OCI-LY3 (cell line): ENCODE measurements at regions not wholly inside any gene's neighbourhood (a gene's known extent, or its start where the extent isn't known, plus 50 kb on each side); places are given as distances from the start of the nearest gene placed in this dataset.

Experiments
- H2AFZ ChIP-seq: fragments of 200-600, 300-600 bp; shearing (Covaris generic); 2 replicates; pipeline ENCODE4 v1.6.0; 2014; ENCODE audit warnings: antibody characterized with exemption, low read depth, low read length
- H3K27ac ChIP-seq: fragments of 200-600, 300-600 bp; sonication (generic); 2 replicates; pipeline ENCODE4 v1.5.1; 2014; ENCODE audit warnings: mild to moderate bottlenecking, low read length, moderate library complexity, mixed read lengths
- H3K27me3 ChIP-seq: fragments of 200-600, 300-600 bp; sonication (generic); 2 replicates; pipeline ENCODE4 v1.6.1; 2014; ENCODE audit warnings: low read depth, low read length, mixed read lengths
- H3K36me3 ChIP-seq: fragments of 200-600, 300-600 bp; sonication (generic); replicated peaks from 2 replicates; pipeline ENCODE3; 2014; ENCODE audit warnings: low read depth, low read length, mixed read lengths
- H3K4me1 ChIP-seq: fragments of 300-600, 200-600 bp; sonication (generic); 2 replicates; pipeline ENCODE4 v1.6.1; 2014; ENCODE audit warnings: low read length, mixed read lengths
- H3K4me2 ChIP-seq: fragments of 200-600, 300-600 bp; sonication (generic); 2 replicates; pipeline ENCODE4 v1.6.1; 2014; ENCODE audit warnings: low read length, mixed read lengths
- H3K4me3 ChIP-seq: fragments of 300-600, 200-600 bp; sonication (generic); 2 replicates; pipeline ENCODE4 v1.5.1; 2014; ENCODE audit warnings: antibody characterized with exemption, mild to moderate bottlenecking, low read length, moderate library complexity
- H3K79me2 ChIP-seq: fragments of 300-600, 200-600 bp; shearing (Covaris generic); 2 replicates; pipeline ENCODE4 v1.6.1; 2014; ENCODE audit warnings: mild to moderate bottlenecking, low read length, mixed read lengths
- H3K9ac ChIP-seq: fragments of 300-600, 200-600 bp; shearing (Covaris generic); 2 replicates; pipeline ENCODE4 v1.6.0; 2014; ENCODE audit warnings: mild to moderate bottlenecking, low read length, moderate library complexity
- H3K9me3 ChIP-seq: fragments of 200-600, 300-600 bp; shearing (Covaris generic); 2 replicates; pipeline ENCODE4 v1.6.1; 2014; ENCODE audit warnings: low read length, mixed read lengths; ENCODE audit not compliant: insufficient read depth
- H4K20me1 ChIP-seq: fragments of 200-600, 300-600 bp; sonication (generic); 2 replicates; pipeline ENCODE4 v1.6.1; 2016; ENCODE audit warnings: low read length, mixed read lengths; ENCODE audit not compliant: insufficient read depth
- CTCF ChIP-seq: fragments of 200-600, 300-600 bp; sonication (generic); IDR thresholded peaks from 2 replicates; pipeline ENCODE4 v1.5.1; 2014; ENCODE audit warnings: antibody characterized with exemption, low read length, low read depth
- EZH2phosphoT487 ChIP-seq: fragments of 200-600 bp; shearing (Covaris generic); IDR thresholded peaks from 2 replicates; pipeline ENCODE4 v1.6.1; 2018; ENCODE audit warnings: antibody characterized with exemption, mixed run types, low read depth

DNA sequence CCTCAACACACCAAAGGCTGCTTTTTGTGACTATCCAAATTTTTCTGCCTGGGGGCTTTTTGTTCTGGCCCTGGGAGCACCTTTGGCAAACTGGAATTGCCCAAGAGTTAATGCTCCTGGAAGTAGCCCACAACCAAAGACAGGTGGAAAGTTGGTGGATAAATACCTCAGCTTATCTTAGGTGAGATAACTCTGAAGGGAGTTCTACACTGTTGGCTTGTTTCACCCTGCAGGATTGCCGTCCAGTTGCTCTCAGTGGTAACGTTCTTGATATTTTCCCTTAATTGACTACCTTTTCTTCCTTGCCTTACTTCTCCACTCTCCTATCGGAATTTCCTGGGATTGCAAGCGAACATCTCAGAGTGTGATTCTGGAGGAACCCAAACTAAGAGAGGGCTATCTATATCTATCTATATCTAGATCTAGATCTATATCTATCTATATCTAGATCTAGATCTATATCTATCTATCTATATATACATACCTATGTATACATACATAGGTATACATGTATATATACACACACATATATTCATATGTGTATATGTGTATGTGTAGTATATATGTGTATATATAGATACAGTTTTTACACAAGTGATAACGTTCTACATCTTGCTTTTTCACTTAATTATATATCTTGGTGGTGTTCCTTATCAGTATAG is 82.6 kb upstream of the DHX15 start:
- TF ChIP-seq CTCF (no peak), EZH2phosphoT487 (no peak)
- no peaks in the 10 kb centered on the region for H4K20me1 ChIP-seq

DNA sequence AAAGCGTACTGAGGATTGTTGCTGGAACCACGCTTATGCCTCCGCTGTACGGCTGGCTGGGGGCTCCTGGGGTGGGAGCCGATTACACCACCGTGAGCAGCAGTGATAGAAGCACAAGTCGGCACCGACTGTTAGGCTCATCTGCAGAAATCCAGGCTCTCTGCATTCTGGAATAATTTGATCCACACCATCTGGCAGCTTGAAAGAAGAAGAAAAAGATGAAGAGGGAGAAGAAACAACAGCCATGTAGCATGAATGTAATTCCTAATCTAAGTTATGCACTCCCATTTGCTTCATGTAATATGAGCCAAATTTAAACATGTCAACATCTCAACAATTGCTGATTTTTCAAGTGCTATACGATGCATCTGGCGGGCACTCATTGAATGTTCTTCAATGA is 84.6 kb upstream of the DHX15 start:
- Histone ChIP-seq H4K20me1 (no peaks in the 10 kb centered on the region), H3K4me2 (no peak overlapping the region), H3K27ac (no peak overlapping the region), H3K4me1 (no peaks in the 10 kb centered on the region), H3K4me3 (no peak overlapping the region), H3K27me3 (peaks cover 6% of the 10 kb centered on the region; the same call in 1 of the 2 replicates), H3K9ac (no peak overlapping the region), H2AFZ (no peak overlapping the region), H3K79me2 (no peaks in the 10 kb centered on the region), H3K36me3 (no peaks in the 10 kb centered on the region), H3K9me3 (no peaks in the 10 kb centered on the region)
- TF ChIP-seq CTCF (no peak), EZH2phosphoT487 (no peak)

More for the DNA sequence above, 82.6 kb upstream of the DHX15 start:
- H3K27me3 ChIP-seq: peaks cover 13% of the 10 kb centered on the region; the same call in 1 of the 2 replicates
- no peaks in the 10 kb centered on the region for H3K79me2 ChIP-seq
- H3K27ac ChIP-seq: no peak overlapping the region
- no peak overlapping the region for H3K4me2 ChIP-seq
- no peak overlapping the region for H2AFZ ChIP-seq
- no peak overlapping the region for H3K4me3 ChIP-seq
- no peaks in the 10 kb centered on the region for H3K4me1 ChIP-seq
- no peaks in the 10 kb centered on the region for H3K36me3 ChIP-seq
- H3K9me3 ChIP-seq: no peaks in the 10 kb centered on the region
- H3K9ac ChIP-seq: no peak overlapping the region

DNA sequence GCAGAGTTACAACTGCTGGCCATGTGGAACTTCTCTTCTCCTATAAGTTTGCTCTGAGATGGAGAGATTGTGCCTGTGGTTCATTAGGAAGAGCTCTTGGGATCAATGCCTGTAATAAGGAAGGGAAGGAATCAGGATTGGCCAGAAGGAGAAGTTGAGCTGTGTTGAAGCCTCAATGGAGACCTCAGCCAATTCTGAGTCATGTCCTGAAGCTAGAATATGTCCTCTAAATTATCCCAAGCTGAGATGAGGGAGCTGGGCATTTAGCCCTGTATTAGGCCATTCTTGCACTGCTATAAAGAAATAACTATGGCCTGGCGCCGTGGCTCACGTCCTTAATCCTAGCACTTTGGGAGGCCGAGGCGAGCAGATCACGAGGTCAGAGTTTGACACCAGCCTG is 85.4 kb upstream of the DHX15 start:
- H3K9me3 ChIP-seq: no peaks in the 10 kb centered on the region
- TF ChIP-seq EZH2phosphoT487 (no peak), CTCF (no peak)

GRCh38 chr4:24671849-24672248 is 87.5 kb upstream of the DHX15 start:
- no peak overlapping the region for H3K4me2 ChIP-seq
- H3K79me2 ChIP-seq: no peaks in the 10 kb centered on the region
- H3K9ac ChIP-seq: no peak overlapping the region
- H4K20me1 ChIP-seq: no peaks in the 10 kb centered on the region
- no peak overlapping the region for H3K4me3 ChIP-seq
- no peaks in the 10 kb centered on the region for H3K36me3 ChIP-seq
- TF ChIP-seq EZH2phosphoT487 (no peak), CTCF (no peak)
- H3K9me3 ChIP-seq: no peaks in the 10 kb centered on the region; the same call in 1 of the 2 replicates
- no peak overlapping the region for H3K27ac ChIP-seq
- H2AFZ ChIP-seq: no peak overlapping the region
- peaks cover 7% of the 10 kb centered on the region; the same call in 1 of the 2 replicates for H3K4me1 ChIP-seq
- H3K27me3 ChIP-seq: peaks cover 10% of the 10 kb centered on the region; the same call in 1 of the 2 replicates

More for the DNA sequence above, 85.4 kb upstream of the DHX15 start:
- H3K27me3 ChIP-seq: peaks cover 6% of the 10 kb centered on the region; the same call in 1 of the 2 replicates
- no peak overlapping the region for H3K4me3 ChIP-seq
- H3K79me2 ChIP-seq: no peaks in the 10 kb centered on the region
- H3K4me2 ChIP-seq: no peak overlapping the region
- peaks cover 7% of the 10 kb centered on the region; the same call in 1 of the 2 replicates for H3K4me1 ChIP-seq
- no peak overlapping the region for H2AFZ ChIP-seq
- H3K27ac ChIP-seq: no peak overlapping the region
- H4K20me1 ChIP-seq: no peaks in the 10 kb centered on the region
- H3K36me3 ChIP-seq: no peaks in the 10 kb centered on the region
- no peak overlapping the region for H3K9ac ChIP-seq
